A549 (cell line): ENCODE measurements at regions not wholly inside any gene's neighbourhood (a gene's known extent, or its start where the extent isn't known, plus 50 kb on each side); places are given as distances from the start of the nearest gene placed in this dataset.
"Not testable (repeated sequence)": the region's sequence is repeated elsewhere in the genome, so short reads cannot be mapped to it uniquely, and the experiment has no call there.

ENCODE experiments used
- ATAC-seq, 2 experiments: fragments of 200-7000 bp in 1 of 2; fragments of >200 bp in 1 of 2; cut with Nextera tagmentation in 1 of 2; cut with Tn5 transposase in 1 of 2; 3 replicates each; pipeline versions ENCODE4 v1.8.0 to v1.9.1; 2018 to 2020; ENCODE audit warnings: mild to moderate bottlenecking in 1 of 2, moderate library complexity in 1 of 2
- CTCF ChIA-PET: fragments of 300-600 bp; sonication (Branson Sonifier 250); formaldehyde crosslinking; extraction: SDS; loops from one replicate; lab custom pipeline; 2021; ENCODE audit warnings: antibody characterized with exemption, inconsistent platforms; lab: Yijun Ruan, JAX
- POLR2A ChIA-PET: fragments of 350-600 bp; formaldehyde crosslinking; extraction: SDS; loops from one replicate; lab custom pipeline; 2021; ENCODE audit warnings: antibody characterized with exemption, inconsistent platforms; lab: Yijun Ruan, JAX
- DNase-seq, 2 experiments: peaks; one replicate each; pipeline versions ENCODE4 v3.0.0 to v3.0.0-alpha.2; 2011 to 2016; ENCODE audit warnings: low read depth in 1 of 2, low spot score in 1 of 2
- FAIRE-seq: peaks from 2 replicates; lab custom pipeline; 2011; peaks lifted over from hg19 to GRCh38; lab: Jason Lieb, UNC
- H3K27ac ChIP-seq, 2 experiments: fragments of >200 bp; sonication (Bioruptor Twin); formaldehyde crosslinking; 3 replicates each; pipeline ENCODE4 v1.5.1; 2016 to 2017
- H3K4me1 ChIP-seq: fragments of >200 bp; sonication (Bioruptor Twin); formaldehyde crosslinking; 3 replicates; pipeline ENCODE4 v1.6.1; 2016
- H3K4me2 ChIP-seq: fragments of >200 bp; sonication (Bioruptor Twin); formaldehyde crosslinking; 3 replicates; pipeline ENCODE4 v1.6.1; 2016
- H3K4me3 ChIP-seq: fragments of >200 bp; sonication (Bioruptor Twin); formaldehyde crosslinking; 3 replicates; pipeline ENCODE4 v1.5.1; 2016
- H3K9me3 ChIP-seq: fragments of >200 bp; sonication (Bioruptor Twin); formaldehyde crosslinking; 3 replicates; pipeline ENCODE4 v1.6.1; 2016
- CHD2 ChIP-seq: fragments of 150-350 bp; IDR thresholded peaks from 2 replicates; pipeline ENCODE4 v1.6.1; 2014; ENCODE audit warnings: low read length; ENCODE audit not compliant: partially characterized antibody
- ESRRA ChIP-seq: fragments of 150-350 bp; IDR thresholded peaks from 2 replicates; pipeline ENCODE4 v1.6.1; 2014; ENCODE audit warnings: mild to moderate bottlenecking, low read length, borderline replicate concordance
- GATA3 ChIP-seq: IDR thresholded peaks from 2 replicates; pipeline ENCODE4 v1.6.1; 2012; ENCODE audit warnings: borderline replicate concordance
- HEYL ChIP-seq: fragments of 250-450 bp; sonication (Bioruptor Pico); IDR thresholded peaks from 2 replicates; pipeline ENCODE4 v1.8.0; 2021; ENCODE audit warnings: mild to moderate bottlenecking, moderate library complexity
- HOXA7 ChIP-seq: fragments of 250-450 bp; sonication (Bioruptor Pico); IDR thresholded peaks from 2 replicates; pipeline ENCODE4 v1.5.0; 2020; ENCODE audit warnings: mild to moderate bottlenecking, moderate library complexity
- HOXB13 ChIP-seq: fragments of 250-450 bp; sonication (Bioruptor Pico); IDR thresholded peaks from 2 replicates; pipeline ENCODE4 v1.5.0; 2020; ENCODE audit warnings: low read depth, mild to moderate bottlenecking, moderate library complexity
- KDM5A ChIP-seq: fragments of 200-600 bp; sonication (generic); IDR thresholded peaks from 2 replicates; pipeline ENCODE4 v1.6.1; 2016; ENCODE audit warnings: antibody characterized with exemption, mild to moderate bottlenecking
- MAFK ChIP-seq: fragments of 450-650 bp; IDR thresholded peaks from 2 replicates; pipeline ENCODE4 v1.6.1; 2014; ENCODE audit not compliant: partially characterized antibody
- NFE2L2 ChIP-seq: fragments of 150-350 bp; conservative IDR thresholded peaks from 2 replicates; pipeline ENCODE4 v1.6.1; 2014; ENCODE audit warnings: low read length
- PHF8 ChIP-seq: fragments of 200-600 bp; sonication (generic); IDR thresholded peaks from 2 replicates; pipeline ENCODE4 v1.6.1; 2016; ENCODE audit warnings: low read depth, mild to moderate bottlenecking, antibody characterized with exemption, moderate library complexity, borderline replicate concordance
- RAD21 ChIP-seq, 2 experiments: fragments of >200 bp in 1 of 2; sonication (Bioruptor Twin) in 1 of 2; formaldehyde crosslinking in 1 of 2; IDR thresholded peaks in 1 of 2; conservative IDR thresholded peaks in 1 of 2; 2 replicates in 1 of 2; 3 replicates in 1 of 2; pipeline ENCODE4 v1.6.1; 2012 to 2018; ENCODE audit warnings: inconsistent platforms in 1 of 2
- SMC3 ChIP-seq: fragments of >200 bp; sonication (Bioruptor Twin); formaldehyde crosslinking; IDR thresholded peaks from 3 replicates; pipeline ENCODE4 v1.6.1; 2018; ENCODE audit warnings: inconsistent platforms
- TP53 ChIP-seq: fragments of 250-450 bp; sonication (Bioruptor Pico); IDR thresholded peaks from 2 replicates; pipeline ENCODE4 v1.5.0; 2021; ENCODE audit warnings: mild to moderate bottlenecking, moderate library complexity
- ZSCAN20 ChIP-seq: fragments of 250-450 bp; sonication (Bioruptor Pico); IDR thresholded peaks from 2 replicates; pipeline ENCODE4 v1.8.0; 2022; ENCODE audit warnings: mild to moderate bottlenecking, moderate library complexity
- whole genome bisulfite sequencing: methylation state at CpG from one replicate; pipeline ENCODE4 v1.1.6; 2017; ENCODE audit errors: missing lambda C conversion rate; 5-methylcytosine and 5-hydroxymethylcytosine counted together
- TF ChIP-seq, protein P1 (sequence below): fragments of 250-450 bp; sonication (Bioruptor Pico); IDR thresholded peaks from 2 replicates; pipeline ENCODE4 v1.5.0; 2020; ENCODE audit warnings: low read depth, mild to moderate bottlenecking, moderate library complexity
- TF ChIP-seq, protein P2 (sequence below): IDR thresholded peaks from 2 replicates; pipeline ENCODE4 v1.6.1; 2012

DNA sequence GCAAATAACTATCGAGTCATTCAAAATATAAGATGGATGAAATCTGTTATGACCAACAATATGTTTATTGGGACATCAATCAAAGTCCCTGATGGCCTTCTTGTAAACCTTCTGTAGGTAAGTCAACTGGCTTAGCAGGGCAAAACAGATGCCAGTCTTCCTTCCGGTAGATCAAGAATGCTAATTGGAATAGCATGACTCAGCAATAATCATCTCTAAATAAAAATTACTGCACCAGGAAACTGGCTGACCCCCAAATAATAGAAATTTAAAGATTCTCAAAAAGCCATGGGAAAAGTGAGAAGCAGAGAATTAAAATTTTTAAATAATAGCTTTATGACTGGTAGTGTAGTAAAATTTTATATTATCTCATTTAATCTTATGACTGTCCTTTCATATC, 1005.4 kb downstream of the OLFM4 start:
- FAIRE-seq = no peak
- Histone ChIP-seq H3K4me2 (no peak overlapping the region), H3K4me1 (no peaks in the 10 kb centered on the region), H3K4me3 (no peak overlapping the region), H3K9me3 (no peaks in the 10 kb centered on the region), H3K27ac (no peak overlapping the region)
- ChIA-PET POLR2A (no interaction called here), CTCF (no interaction called here)
- 60% methylated on average over 2 of the region's 2 CpGs for WGBS
- peak; percentile 76 for TF ChIP-seq NFE2L2
- no peak for TF ChIP-seq ZSCAN20
- TF ChIP-seq MAFK = peak; percentile 55
- TF ChIP-seq, protein P1, sequence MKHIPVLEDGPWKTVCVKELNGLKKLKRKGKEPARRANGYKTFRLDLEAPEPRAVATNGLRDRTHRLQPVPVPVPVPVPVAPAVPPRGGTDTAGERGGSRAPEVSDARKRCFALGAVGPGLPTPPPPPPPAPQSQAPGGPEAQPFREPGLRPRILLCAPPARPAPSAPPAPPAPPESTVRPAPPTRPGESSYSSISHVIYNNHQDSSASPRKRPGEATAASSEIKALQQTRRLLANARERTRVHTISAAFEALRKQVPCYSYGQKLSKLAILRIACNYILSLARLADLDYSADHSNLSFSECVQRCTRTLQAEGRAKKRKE = no peak
- ATAC-seq = no peak
- no peak for DNase-seq

DNA sequence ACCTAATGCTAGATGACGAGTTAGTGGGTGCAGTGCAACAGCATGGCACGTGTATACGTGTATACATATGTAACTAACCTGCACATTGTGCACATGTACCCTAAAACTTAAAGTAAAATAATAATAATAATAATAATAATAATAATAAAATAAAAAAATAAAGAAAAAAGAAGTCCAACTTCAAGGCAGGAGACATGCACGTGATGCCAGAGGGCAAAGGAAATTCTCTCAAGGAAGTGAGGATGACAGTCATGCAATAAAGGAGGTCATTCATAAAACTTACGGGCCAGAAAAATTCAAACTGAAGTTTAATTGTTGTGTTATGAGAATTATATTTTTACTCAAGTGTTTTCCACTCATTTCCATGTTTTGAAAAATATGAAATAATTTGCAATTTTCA, 1028.8 kb downstream of the OLFM4 start:
- FAIRE-seq, POLR2A ChIA-PET, ATAC-seq, H3K4me1 ChIP-seq, H3K4me2 ChIP-seq, H3K9me3 ChIP-seq, H3K27ac ChIP-seq, DNase-seq, CTCF ChIA-PET, H3K4me3 ChIP-seq: not testable (repeated sequence)
- WGBS = 8% methylated on average over 5 of the region's 5 CpGs

DNA sequence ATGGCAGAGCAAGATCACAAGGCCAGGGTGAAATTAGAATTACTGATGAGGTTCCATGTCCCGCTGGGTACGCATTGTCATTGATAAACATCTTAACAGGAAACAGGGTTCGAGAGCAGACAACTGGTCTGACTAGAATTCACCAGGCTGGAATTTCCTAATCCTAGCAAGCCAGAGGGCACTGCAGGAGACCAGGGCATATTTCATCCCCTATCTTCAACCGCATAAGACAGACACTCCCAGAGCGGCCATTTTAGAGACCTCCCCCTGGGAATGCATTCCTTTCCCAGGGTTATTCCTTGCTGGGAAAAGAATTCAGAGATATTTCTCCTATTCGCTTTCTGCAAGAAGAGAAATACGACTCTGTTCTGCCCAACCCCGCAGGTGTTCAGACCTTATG, 1041.3 kb downstream of the OLFM4 start:
- CTCF ChIA-PET, H3K9me3 ChIP-seq, POLR2A ChIA-PET, H3K4me3 ChIP-seq, FAIRE-seq, ATAC-seq, H3K27ac ChIP-seq, H3K4me1 ChIP-seq, DNase-seq, H3K4me2 ChIP-seq: not testable (repeated sequence)
- WGBS = 15% methylated on average over 8 of the region's 8 CpGs

DNA sequence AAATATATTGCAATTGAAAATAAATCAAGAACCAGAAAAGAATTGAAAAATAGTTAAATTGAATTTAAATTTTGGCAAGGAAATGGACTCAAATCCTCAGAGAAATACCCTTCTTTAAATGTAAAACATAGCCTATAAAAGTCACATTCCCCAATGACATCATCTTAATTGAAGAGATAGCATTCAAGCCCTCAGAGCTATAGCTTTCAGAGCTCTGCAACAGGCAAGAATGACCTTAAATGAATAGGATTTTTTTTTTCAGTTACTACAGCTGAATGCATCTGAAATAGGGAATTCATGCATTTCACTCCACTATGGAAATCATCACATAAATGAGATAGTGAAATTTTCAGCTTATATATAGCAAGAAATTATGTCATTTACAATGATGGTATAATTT, 1049.0 kb downstream of the OLFM4 start:
- Histone ChIP-seq H3K4me2 (no peak overlapping the region), H3K27ac (no peak overlapping the region), H3K9me3 (no peaks in the 10 kb centered on the region), H3K4me3 (no peak overlapping the region), H3K4me1 (no peaks in the 10 kb centered on the region)
- ChIA-PET POLR2A (no interaction called here), CTCF (no interaction called here)
- TF ChIP-seq SMC3 (no peak), MAFK (no peak), GATA3 (no peak), CHD2 (no peak), TP53 (no peak), ESRRA (no peak), HOXB13 (CRISPR knock-in tag) (no peak), KDM5A (no peak), RAD21 (conservative IDR thresholded peaks at IDR 0.05 in 1 of 2, IDR thresholded peaks at IDR 0.05 in 1 of 2) (no peak)
- DNase-seq (no peak), FAIRE-seq (no peak), ATAC-seq (no peak)

DNA sequence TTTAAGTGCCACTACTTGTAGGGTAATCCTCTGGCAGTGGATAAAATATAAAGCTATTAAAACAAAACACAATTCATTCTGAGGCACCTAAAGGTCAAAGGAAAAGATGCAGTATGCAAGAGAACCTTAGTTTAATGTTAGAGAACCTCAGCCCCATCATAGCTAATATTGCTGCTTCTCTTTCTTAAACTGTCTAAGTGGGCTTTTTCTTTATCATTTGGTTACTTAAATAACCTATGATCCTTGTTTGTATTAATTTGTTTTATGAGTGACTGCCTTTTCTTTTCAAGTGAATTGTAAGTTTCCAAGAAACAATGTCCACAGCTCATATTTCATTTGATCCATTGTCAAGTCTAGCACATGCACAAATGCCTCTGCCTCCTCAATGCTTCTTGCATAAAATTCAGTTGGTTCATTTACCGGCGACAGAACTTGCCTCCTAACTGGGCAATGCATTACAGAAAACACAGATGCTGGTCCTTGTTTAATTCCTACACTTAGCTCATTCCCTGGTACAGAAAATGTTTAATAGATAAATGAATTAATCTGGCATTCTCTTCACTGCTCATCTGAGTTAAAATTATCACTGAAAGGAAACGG, 1049.8 kb downstream of the OLFM4 start:
- ChIA-PET POLR2A (no interaction called here), CTCF (no interaction called here)
- ATAC-seq = no peak

DNA sequence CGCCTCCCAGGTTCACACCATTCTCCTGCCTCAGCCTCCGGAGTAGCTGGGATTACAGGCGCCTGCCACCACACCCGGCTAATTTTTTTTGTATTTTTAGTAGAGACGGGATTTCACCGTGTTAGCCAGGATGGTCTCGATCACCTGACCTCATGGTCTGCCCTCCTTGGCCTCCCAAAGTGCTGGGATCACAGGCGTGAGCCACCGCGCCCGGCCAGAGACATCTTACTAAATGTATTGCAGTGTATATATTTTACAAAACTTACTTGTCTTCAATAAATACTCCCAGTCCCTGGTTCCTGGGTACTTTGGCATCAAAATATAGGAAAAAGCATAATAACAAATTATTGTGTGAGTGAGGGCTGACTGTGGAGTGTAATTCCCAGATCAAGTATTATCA, 1053.7 kb downstream of the OLFM4 start:
- H3K4me1 ChIP-seq = not testable (repeated sequence)

More for the DNA sequence above, 1049.8 kb downstream of the OLFM4 start:
- FAIRE-seq = no peak
- Histone ChIP-seq H3K4me3 (no peak overlapping the region), H3K9me3 (no peaks in the 10 kb centered on the region), H3K4me2 (no peak overlapping the region), H3K4me1 (no peaks in the 10 kb centered on the region), H3K27ac (no peak overlapping the region)
- TF ChIP-seq, protein P2, sequence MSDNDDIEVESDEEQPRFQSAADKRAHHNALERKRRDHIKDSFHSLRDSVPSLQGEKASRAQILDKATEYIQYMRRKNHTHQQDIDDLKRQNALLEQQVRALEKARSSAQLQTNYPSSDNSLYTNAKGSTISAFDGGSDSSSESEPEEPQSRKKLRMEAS = no peak
- TF ChIP-seq TP53 = no peak
- no peak for TF ChIP-seq HOXA7 (CRISPR knock-in tag)
- TF ChIP-seq PHF8 = no peak
- no peak for TF ChIP-seq CHD2
- no peak for TF ChIP-seq RAD21 (conservative IDR thresholded peaks at IDR 0.05 in 1 of 2, IDR thresholded peaks at IDR 0.05 in 1 of 2)
- no peak for TF ChIP-seq HEYL
- no peak for DNase-seq
- WGBS = 62% methylated on average over 3 of the region's 3 CpGs

More for the DNA sequence above, 1053.7 kb downstream of the OLFM4 start:
- FAIRE-seq, H3K4me3 ChIP-seq, H3K9me3 ChIP-seq, CTCF ChIA-PET, POLR2A ChIA-PET, H3K27ac ChIP-seq, DNase-seq, ATAC-seq, H3K4me2 ChIP-seq: not testable (repeated sequence)
- WGBS = 33% methylated on average over 11 of the region's 11 CpGs
